ENCODE measurements at regions not wholly inside any gene's neighbourhood (a gene's known extent, or its start where the extent isn't known, plus 50 kb on each side); places are given as distances from the start of the nearest gene placed in this dataset.

GRCh38 chr5:114702136-114702535 is 340.3 kb downstream of the KCNN2 start:
- no peaks in the 10 kb centered on the region for H3K9me3 ChIP-seq (replicated peaks; ENCODE audit: control insufficient read depth, insufficient read depth, low read depth, low read length)
- H3K4me1 ChIP-seq (replicated peaks in 1 of 2; ENCODE audit: control insufficient read depth in 2 of 2, insufficient read depth in 2 of 2, low read length in 2 of 2) = no peaks in the 10 kb centered on the region
- no peak overlapping the region for H3K4me3 ChIP-seq
- H3K4me2 ChIP-seq (ENCODE audit: insufficient read depth, low read length) = no peak overlapping the region
- no TSS peak for BruUV-seq (replicated peaks)
- no peak for TF ChIP-seq PML (IDR thresholded peaks at IDR 0.05; ENCODE audit: low read length)
- TF ChIP-seq NCOA2 (IDR thresholded peaks at IDR 0.05; ENCODE audit: partially characterized antibody in 2 of 2) = no peak
- no peak for TF ChIP-seq TAF9B (IDR thresholded peaks at IDR 0.05; ENCODE audit: partially characterized antibody)
- no peak for TF ChIP-seq SMARCA4 (IDR thresholded peaks at IDR 0.05)
- no peak for TF ChIP-seq THAP12 (CRISPR knock-in tag; IDR thresholded peaks at IDR 0.05)
- no peak for TF ChIP-seq ZNF77 (CRISPR knock-in tag; IDR thresholded peaks at IDR 0.05)
- TF ChIP-seq MGA (IDR thresholded peaks at IDR 0.05) = no peak
- no peak for TF ChIP-seq ZNF830 (CRISPR knock-in tag; IDR thresholded peaks at IDR 0.05)
- no peak for TF ChIP-seq CHCHD3 (CRISPR knock-in tag; IDR thresholded peaks at IDR 0.05)
- H3K9ac ChIP-seq (ENCODE audit: insufficient read depth in 1 of 2, low read depth in 2 of 2, low read length in 2 of 2) = no peak overlapping the region
- no peaks in the 10 kb centered on the region for H3K9me1 ChIP-seq (ENCODE audit: control insufficient read depth, insufficient read depth, low read length)
- H3K79me2 ChIP-seq (ENCODE audit: control insufficient read depth, insufficient read depth, low read length) = no peaks in the 10 kb centered on the region
- ATAC-seq = no peak
- no peak overlapping the region for H2AFZ ChIP-seq (ENCODE audit: low read depth, low read length)
- no peak for FAIRE-seq
- no peaks in the 10 kb centered on the region for H3K27me3 ChIP-seq (ENCODE audit: control insufficient read depth in 2 of 2, insufficient read depth in 2 of 2, low read length in 2 of 2)
- ChIA-PET POLR2A (no interaction called here), CTCF (ENCODE audit: low intra/inter-chr PET ratio) (no interaction called here)
- H3K27ac ChIP-seq (ENCODE audit: extremely low read depth, low read depth, low read length) = no peak overlapping the region
- no peak for DNase-seq (ENCODE audit: extremely low read depth in 1 of 4, low spot score in 3 of 4)
- no peaks in the 10 kb centered on the region for H3K36me3 ChIP-seq (ENCODE audit: control insufficient read depth, insufficient read depth, low read length)
- H4K20me1 ChIP-seq (replicated peaks; ENCODE audit: control insufficient read depth, insufficient read depth, low read length) = no peaks in the 10 kb centered on the region
- 0% methylated on average over 3 of the region's 3 CpGs for WGBS (ENCODE audit: insufficient coverage, low coverage, missing lambda C conversion rate)
- intact Hi-C loops (cut with micrococcal nuclease) = no loop called here
- in situ Hi-C loops (cut with MboI) = no loop called here

Measured in K562 (cell line).